ENCODE measurements at regions not wholly inside any gene's neighbourhood (a gene's known extent, or its start where the extent isn't known, plus 50 kb on each side); places are given as distances from the start of the nearest gene placed in this dataset.

DNA sequence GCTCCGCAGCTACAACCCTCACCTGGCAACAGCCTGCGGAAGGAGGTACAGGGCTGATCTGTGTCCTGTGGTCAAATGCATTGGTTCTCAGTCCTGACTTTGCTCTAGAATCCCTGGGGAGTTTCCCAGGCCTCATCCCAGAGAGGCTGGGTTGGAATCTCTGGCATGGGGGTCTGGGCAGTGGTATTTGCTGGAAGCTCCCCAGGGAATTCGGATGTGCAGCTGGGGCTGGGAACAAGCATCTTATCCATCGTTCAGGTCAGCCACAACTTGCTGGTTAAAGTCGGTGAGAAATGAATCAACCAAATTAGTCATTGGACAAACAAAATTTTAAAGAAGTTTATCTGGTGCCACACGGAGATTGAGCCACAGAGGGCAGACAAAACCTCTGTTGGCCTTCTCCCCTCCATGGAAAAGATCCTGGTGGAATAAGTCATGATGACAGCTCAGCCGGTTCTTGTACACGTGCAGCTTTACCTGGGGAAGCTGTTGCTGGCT, 231.2 kb downstream of the FOXL1 start:
- peaks cover 33% of the 10 kb centered on the region for H3K4me1 Mint-ChIP-seq (ENCODE audit: low read depth)
- H3K27ac Mint-ChIP-seq (ENCODE audit: unreplicated experiment): peak overlapping the region; percentile 14
- H3K36me3 Mint-ChIP-seq (ENCODE audit: low read depth): no peaks in the 10 kb centered on the region
- no peaks in the 10 kb centered on the region for H3K9me3 Mint-ChIP-seq (ENCODE audit: low read depth)
- H3K27me3 Mint-ChIP-seq (ENCODE audit: low read depth): no peaks in the 10 kb centered on the region
- no peak overlapping the region for H3K4me3 Mint-ChIP-seq (ENCODE audit: unreplicated experiment)
- DNase-seq (ENCODE audit: low spot score): no peak
- TF ChIP-seq, protein P1, sequence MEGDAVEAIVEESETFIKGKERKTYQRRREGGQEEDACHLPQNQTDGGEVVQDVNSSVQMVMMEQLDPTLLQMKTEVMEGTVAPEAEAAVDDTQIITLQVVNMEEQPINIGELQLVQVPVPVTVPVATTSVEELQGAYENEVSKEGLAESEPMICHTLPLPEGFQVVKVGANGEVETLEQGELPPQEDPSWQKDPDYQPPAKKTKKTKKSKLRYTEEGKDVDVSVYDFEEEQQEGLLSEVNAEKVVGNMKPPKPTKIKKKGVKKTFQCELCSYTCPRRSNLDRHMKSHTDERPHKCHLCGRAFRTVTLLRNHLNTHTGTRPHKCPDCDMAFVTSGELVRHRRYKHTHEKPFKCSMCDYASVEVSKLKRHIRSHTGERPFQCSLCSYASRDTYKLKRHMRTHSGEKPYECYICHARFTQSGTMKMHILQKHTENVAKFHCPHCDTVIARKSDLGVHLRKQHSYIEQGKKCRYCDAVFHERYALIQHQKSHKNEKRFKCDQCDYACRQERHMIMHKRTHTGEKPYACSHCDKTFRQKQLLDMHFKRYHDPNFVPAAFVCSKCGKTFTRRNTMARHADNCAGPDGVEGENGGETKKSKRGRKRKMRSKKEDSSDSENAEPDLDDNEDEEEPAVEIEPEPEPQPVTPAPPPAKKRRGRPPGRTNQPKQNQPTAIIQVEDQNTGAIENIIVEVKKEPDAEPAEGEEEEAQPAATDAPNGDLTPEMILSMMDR (IDR thresholded peaks at IDR 0.05): peak; percentile 60

DNA sequence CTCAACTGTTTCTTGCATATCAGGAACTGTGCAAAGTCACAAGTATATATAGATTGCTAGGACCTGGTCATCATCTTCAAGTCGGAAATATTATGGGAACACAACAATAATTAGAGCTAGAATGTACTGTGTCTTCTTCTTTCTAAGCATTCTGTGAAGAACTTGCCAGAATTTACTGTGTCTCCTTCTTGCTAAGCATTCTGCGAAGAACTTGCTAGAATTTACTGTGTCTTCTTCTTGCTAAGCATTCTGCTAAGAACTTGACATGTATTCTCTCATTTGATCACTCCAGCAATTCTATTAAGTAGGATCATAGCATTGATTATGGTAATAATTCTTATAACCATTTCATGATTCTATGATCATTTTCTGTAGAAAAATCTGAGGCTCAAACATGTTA, 231.7 kb downstream of the FOXL1 start:
- no peak overlapping the region for H3K4me3 Mint-ChIP-seq (ENCODE audit: unreplicated experiment)
- TF ChIP-seq, protein P1 (IDR thresholded peaks at IDR 0.05): no peak
- DNase-seq (ENCODE audit: low spot score): no peak
- peaks cover 33% of the 10 kb centered on the region for H3K4me1 Mint-ChIP-seq (ENCODE audit: low read depth)
- H3K27me3 Mint-ChIP-seq (ENCODE audit: low read depth): no peaks in the 10 kb centered on the region
- no peaks in the 10 kb centered on the region for H3K9me3 Mint-ChIP-seq (ENCODE audit: low read depth)
- H3K27ac Mint-ChIP-seq (ENCODE audit: unreplicated experiment): peak overlapping the region; percentile 14
- H3K36me3 Mint-ChIP-seq (ENCODE audit: low read depth): no peaks in the 10 kb centered on the region

DNA sequence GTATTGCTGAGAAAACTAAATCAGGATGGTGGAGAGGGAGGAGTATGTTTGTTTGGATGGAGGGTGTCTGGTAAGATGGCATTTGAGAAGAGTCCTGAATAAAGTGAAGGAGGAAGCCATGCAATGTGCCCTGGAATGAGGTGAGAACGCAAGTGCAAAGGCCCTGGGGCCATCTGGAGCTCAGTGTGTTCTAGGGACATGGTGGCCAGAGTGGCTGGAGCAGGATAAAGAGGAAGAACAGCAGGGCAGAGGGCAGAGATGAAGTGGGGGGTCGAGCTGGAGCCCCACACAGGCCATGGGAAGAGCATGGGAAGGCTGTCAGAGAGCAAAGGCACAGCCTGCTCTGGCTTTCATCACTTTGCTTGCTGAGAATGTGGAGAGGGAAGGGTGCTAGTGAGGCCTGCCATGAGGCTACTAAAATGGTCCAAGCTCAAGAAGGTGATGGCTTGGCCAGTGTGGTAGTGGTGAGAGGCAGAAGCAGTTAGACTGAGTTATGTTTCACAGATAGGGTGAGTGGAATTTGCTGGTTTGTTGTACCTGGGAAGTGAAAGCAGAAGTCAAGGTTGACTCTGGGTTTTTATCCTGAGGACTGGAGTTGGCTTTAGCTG, 234.1 kb downstream of the FOXL1 start:
- no peak overlapping the region for H3K27ac Mint-ChIP-seq (ENCODE audit: unreplicated experiment)
- H3K36me3 Mint-ChIP-seq (ENCODE audit: low read depth): no peaks in the 10 kb centered on the region
- no peaks in the 10 kb centered on the region for H3K27me3 Mint-ChIP-seq (ENCODE audit: low read depth)
- peaks cover 17% of the 10 kb centered on the region for H3K4me1 Mint-ChIP-seq (ENCODE audit: low read depth)
- no peak overlapping the region for H3K4me3 Mint-ChIP-seq (ENCODE audit: unreplicated experiment)
- DNase-seq (ENCODE audit: low spot score): no peak
- TF ChIP-seq, protein P1 (IDR thresholded peaks at IDR 0.05): no peak
- H3K9me3 Mint-ChIP-seq (ENCODE audit: low read depth): no peaks in the 10 kb centered on the region

DNA sequence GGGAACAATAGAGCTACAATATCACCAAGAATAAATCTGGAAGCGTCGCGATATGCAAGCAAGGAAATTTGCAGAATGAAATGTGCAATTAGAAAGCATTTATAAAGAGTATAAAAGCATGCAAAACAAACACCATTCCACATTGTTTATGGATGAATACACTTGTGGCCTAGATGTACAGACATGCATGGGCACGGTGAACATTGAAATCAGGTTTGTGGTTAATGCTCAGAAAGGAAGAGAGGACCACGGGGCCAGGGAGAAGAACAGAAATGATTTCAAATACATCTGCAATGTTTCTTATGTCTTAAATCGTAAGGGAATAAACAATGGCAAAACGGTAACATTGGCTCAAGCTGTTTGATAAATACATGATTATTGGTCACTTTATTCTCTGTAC, 235.9 kb downstream of the FOXL1 start:
- DNase-seq (ENCODE audit: low spot score): no peak
- Mint-ChIP-seq H3K4me1 (ENCODE audit: low read depth) (peaks cover 13% of the 10 kb centered on the region), H3K9me3 (ENCODE audit: low read depth) (no peaks in the 10 kb centered on the region), H3K36me3 (ENCODE audit: low read depth) (no peaks in the 10 kb centered on the region), H3K4me3 (ENCODE audit: unreplicated experiment) (no peak overlapping the region), H3K27me3 (ENCODE audit: low read depth) (peaks cover 6% of the 10 kb centered on the region), H3K27ac (ENCODE audit: unreplicated experiment) (no peak overlapping the region)
- TF ChIP-seq, protein P1 (IDR thresholded peaks at IDR 0.05): no peak

DNA sequence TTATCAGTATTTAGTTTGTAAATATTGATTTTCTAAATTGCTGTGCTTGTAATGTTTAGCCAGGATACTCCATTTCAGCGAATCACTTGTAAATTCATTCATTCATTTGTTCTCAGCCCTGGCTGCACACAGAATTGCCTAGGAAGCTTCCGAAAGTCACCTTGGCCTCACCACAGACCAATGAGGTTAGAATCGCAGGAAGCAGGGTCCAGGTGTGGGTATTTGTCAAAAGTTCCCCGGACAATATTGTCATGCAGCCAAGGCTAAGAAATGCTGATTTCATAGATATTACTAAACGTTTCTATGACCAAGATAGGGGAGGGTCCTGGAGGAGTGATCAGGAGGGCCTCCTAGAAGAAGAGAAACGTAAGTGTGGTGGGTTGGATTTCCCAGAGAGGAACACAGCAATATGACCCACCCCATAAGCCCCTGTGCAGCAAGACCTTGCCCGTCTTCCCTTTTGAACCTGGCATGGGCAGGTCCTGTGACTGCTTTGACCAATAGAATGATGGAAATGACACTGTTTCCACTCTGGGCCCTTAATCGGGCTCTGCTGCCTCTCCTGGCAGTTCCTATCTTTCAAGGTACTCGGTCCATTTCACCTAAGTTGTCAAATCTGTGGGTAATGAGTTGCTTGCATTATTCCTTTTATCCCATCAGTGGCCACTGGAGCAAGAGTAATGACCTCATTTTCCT, 238.7 kb downstream of the FOXL1 start:
- Mint-ChIP-seq H3K36me3 (ENCODE audit: low read depth) (no peaks in the 10 kb centered on the region), H3K27me3 (ENCODE audit: low read depth) (peaks cover 6% of the 10 kb centered on the region), H3K27ac (ENCODE audit: unreplicated experiment) (no peak overlapping the region), H3K4me3 (ENCODE audit: unreplicated experiment) (no peak overlapping the region), H3K9me3 (ENCODE audit: low read depth) (peaks cover 4% of the 10 kb centered on the region), H3K4me1 (ENCODE audit: low read depth) (peaks cover 6% of the 10 kb centered on the region)
- DNase-seq (ENCODE audit: low spot score): no peak
- TF ChIP-seq, protein P1 (IDR thresholded peaks at IDR 0.05): no peak
